Ovary (tissue), 7 donors: ENCODE measurements at regions not wholly inside any gene's neighbourhood (a gene's known extent, or its start where the extent isn't known, plus 50 kb on each side); places are given as distances from the start of the nearest gene placed in this dataset.

Experiments used
- DNase-seq, 5 donors: peaks; one replicate each; pipeline ENCODE4 v3.0.0-alpha.2; 2019 to 2020
- H3K27ac ChIP-seq, 2 donors: fragments of 200-600 bp; one replicate each; pipeline versions ENCODE4 v1.5.1 to v1.8.0; 2019 to 2022
- H3K27me3 ChIP-seq: fragments of 200-600 bp; one replicate; pipeline ENCODE4 v1.8.0; 2022
- H3K36me3 ChIP-seq: fragments of 200-600 bp; sonication (generic); one replicate; pipeline ENCODE4 v1.5.1; 2019
- H3K4me1 ChIP-seq: one replicate; pipeline ENCODE4 v1.8.1; 2013; ENCODE audit warnings: mild to moderate bottlenecking, moderate library complexity; ENCODE audit not compliant: insufficient read depth
- H3K4me3 ChIP-seq: fragments of 200-600 bp; sonication (generic); one replicate; pipeline ENCODE4 v1.5.1; 2017
- H3K9me3 ChIP-seq, 2 donors: fragments of 200-600 bp in 1 of 2; sonication (generic) in 1 of 2; one replicate each; pipeline versions ENCODE4 v1.5.1 to v1.8.1; 2013 to 2019; ENCODE audit warnings: mild to moderate bottlenecking in 1 of 2, moderate library complexity in 1 of 2
- CTCF ChIP-seq, 3 donors: fragments of 450-650 bp in 2 of 3; fragments of 200-600 bp in 1 of 3; IDR thresholded peaks; one replicate each; pipeline versions ENCODE4 v1.5.1 to v1.8.0; 2016 to 2022; ENCODE audit warnings: antibody characterized with exemption in 3 of 3, mild to moderate bottlenecking in 1 of 3
- EP300 ChIP-seq: sonication (generic); formaldehyde crosslinking; IDR thresholded peaks from one replicate; pipeline ENCODE4 v1.6.1; 2017; ENCODE audit warnings: antibody characterized with exemption
- POLR2A ChIP-seq: fragments of 450-650 bp; IDR thresholded peaks from one replicate; pipeline ENCODE4 v1.6.1; 2017; ENCODE audit warnings: antibody characterized with exemption, mild to moderate bottlenecking, moderate library complexity
- WGBS, 3 donors: extraction: QIAGEN DNeasy Blood & Tissue Kit in 1 of 3; methylation state at CpG; one replicate each; pipeline versions ENCODE4 v1.1.5 to v1.1.7; 2013 to 2017; 5-methylcytosine and 5-hydroxymethylcytosine counted together
- intact Hi-C, 4 donors: fragments of 100-400 bp; cut with DNase I; formaldehyde crosslinking; loops; one replicate each; pipeline versions ENCODE4 v1.11.0 to v1.15.1; 2022 to 2023
- donor health status: DM: no; HTN: no; CAD: no; lungs with moderate emphysema.
- donor health status: DM: no; HTN: no; CAD: no.
- donor health status: Bipolar disorder and iron deficiency.
- donor health status: DM: no; HTN: no; CAD: no.
- donor health status: DM: yes; HTN: yes; CAD: no.

GRCh38 chr11:29353833-29354232 is 663.0 kb downstream of the KCNA4 start:
- Histone ChIP-seq H3K9me3 (no peaks in the 10 kb centered on the region), H3K36me3 (no peaks in the 10 kb centered on the region), H3K4me3 (no peak overlapping the region), H3K27me3 (no peaks in the 10 kb centered on the region), H3K4me1 (no peaks in the 10 kb centered on the region), H3K27ac (no peak overlapping the region)
- no peak for DNase-seq
- WGBS, 3 donors = 55 to 70% (median 59%) methylated on average over 1 of the region's 1 CpG
- intact Hi-C loops = no loop called here
- TF ChIP-seq CTCF (IDR thresholded peaks at IDR 0.05) (no peak), EP300 (no peak), POLR2A (no peak)

DNA sequence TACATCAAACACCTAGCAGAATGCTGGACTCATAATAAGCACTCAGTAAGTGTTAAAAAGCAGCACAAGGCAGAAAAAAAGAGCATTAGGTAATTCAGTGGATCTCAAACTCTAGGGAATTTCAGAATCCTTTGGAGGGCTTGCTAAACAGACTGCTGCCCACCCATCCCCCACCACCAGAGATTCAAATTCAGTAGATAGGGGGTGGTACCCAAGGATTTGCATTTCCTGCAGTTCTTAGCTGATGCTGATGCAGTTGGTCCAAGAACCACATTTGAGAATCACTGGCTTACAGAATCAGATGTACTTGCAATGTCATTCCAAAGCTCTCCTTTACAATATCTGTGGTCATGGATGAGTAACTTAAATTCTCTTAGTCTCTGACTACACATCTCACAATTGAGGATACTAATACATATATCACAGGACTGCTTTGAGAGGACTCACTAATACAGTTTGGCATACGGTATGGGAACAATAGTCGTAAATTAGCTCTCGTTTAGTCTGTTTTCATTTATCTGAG is 664.5 kb downstream of the KCNA4 start:
- intact Hi-C loops = no loop called here
- Histone ChIP-seq H3K4me1 (no peaks in the 10 kb centered on the region), H3K9me3 (no peaks in the 10 kb centered on the region), H3K27ac (no peak overlapping the region), H3K36me3 (no peaks in the 10 kb centered on the region), H3K4me3 (no peak overlapping the region), H3K27me3 (no peaks in the 10 kb centered on the region)
- no peak for DNase-seq
- WGBS, 3 donors = 46 to 54% (median 47%) methylated on average over 3 of the region's 3 CpGs
- no peak for TF ChIP-seq EP300
- TF ChIP-seq CTCF (IDR thresholded peaks at IDR 0.05) = no peak
- no peak for TF ChIP-seq POLR2A

DNA sequence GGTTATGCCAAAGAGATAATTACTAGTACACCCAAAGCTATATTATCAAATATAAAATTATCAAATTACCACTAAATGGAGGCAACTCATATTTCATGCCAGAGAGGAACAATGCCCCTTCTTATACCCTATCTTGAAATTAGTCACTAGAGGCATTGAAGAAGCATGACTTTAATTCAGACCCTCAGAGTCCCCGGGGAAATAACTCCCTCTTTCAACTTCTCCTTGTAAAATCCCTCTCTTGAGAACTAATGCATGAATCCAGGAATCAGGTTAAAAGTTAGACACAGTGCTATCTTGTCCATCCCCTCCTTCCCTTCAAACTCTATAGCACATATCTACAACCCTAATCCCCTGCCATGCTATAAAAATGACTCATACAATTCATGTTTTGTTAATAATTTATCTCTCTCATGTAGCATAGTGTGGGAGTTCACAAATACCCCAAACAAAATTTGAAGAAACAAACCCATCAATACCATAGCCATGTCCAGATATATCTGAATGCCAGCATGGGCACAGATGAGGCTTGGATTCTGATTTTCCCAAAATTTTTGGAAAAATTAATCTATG is 665.4 kb downstream of the KCNA4 start:
- Histone ChIP-seq H3K27ac (no peak overlapping the region), H3K4me1 (no peaks in the 10 kb centered on the region), H3K27me3 (no peaks in the 10 kb centered on the region), H3K4me3 (no peak overlapping the region), H3K36me3 (no peaks in the 10 kb centered on the region), H3K9me3 (no peaks in the 10 kb centered on the region)
- 77 to 79% (median 77%) methylated on average over 1 of the region's 1 CpG for WGBS, 3 donors
- TF ChIP-seq CTCF (IDR thresholded peaks at IDR 0.05) (no peak), POLR2A (no peak), EP300 (no peak)
- no peak for DNase-seq
- intact Hi-C loops = no loop called here

- no peak overlapping the region for H3K27ac ChIP-seq
- WGBS, 3 donors = 26 to 30% (median 28%) methylated on average over 8 of the region's 8 CpGs
- H3K4me3 ChIP-seq = no peak overlapping the region
- H3K4me1 ChIP-seq = no peaks in the 10 kb centered on the region
- H3K36me3 ChIP-seq = no peaks in the 10 kb centered on the region
- DNase-seq = peak in 3 of 5 donors; percentile 14 to 36 (median 26)
- no peaks in the 10 kb centered on the region for H3K9me3 ChIP-seq
- intact Hi-C loops = no loop called here
- H3K27me3 ChIP-seq = no peaks in the 10 kb centered on the region
- TF ChIP-seq CTCF (IDR thresholded peaks at IDR 0.05) (no peak), EP300 (no peak), POLR2A (no peak)
These were observed 673.1 kb downstream of the KCNA4 start for GRCh38 chr11:29343465-29344333.
